ENCODE measurements at regions not wholly inside any gene's neighbourhood (a gene's known extent, or its start where the extent isn't known, plus 50 kb on each side); places are given as distances from the start of the nearest gene placed in this dataset.

- Histone ChIP-seq H2AFZ (ENCODE audit: low read length) (no peak overlapping the region), H3K36me3 (replicated peaks in 1 of 2; ENCODE audit: control insufficient read depth in 1 of 2, insufficient read depth in 2 of 2, low read length in 2 of 2) (no peaks in the 10 kb centered on the region), H4K20me1 (ENCODE audit: insufficient read depth, low read length) (no peaks in the 10 kb centered on the region), H3K4me2 (ENCODE audit: low read depth, low read length) (no peak overlapping the region), H3K4me1 (ENCODE audit: insufficient read depth, low read length) (no peaks in the 10 kb centered on the region), H3K27me3 (ENCODE audit: control insufficient read depth in 1 of 2, insufficient read depth in 2 of 2, low read length in 2 of 2) (no peaks in the 10 kb centered on the region), H3K9ac (ENCODE audit: insufficient read depth, low read depth, low read length) (no peak overlapping the region), H3K9me3 (ENCODE audit: low read length) (0 out of 2 replicates have a peak, but pooled peaks cover 7% of the 10 kb centered on the region), H3K79me2 (ENCODE audit: insufficient read depth, low read length) (no peaks in the 10 kb centered on the region), H3K4me3 (replicated peaks in 1 of 3; ENCODE audit: insufficient read depth in 1 of 3, low read depth in 2 of 3, low read length in 3 of 3) (no peak overlapping the region), H3K27ac (ENCODE audit: extremely low read length, insufficient read depth, low read length) (no peak overlapping the region)
- ChIA-PET POLR2A (no interaction called here), CTCF (ENCODE audit: low intra/inter-chr PET ratio, low total read pairs) (no interaction called here)
- no peak for FAIRE-seq
- no peak for DNase-seq (ENCODE audit: low spot score)
- intact Hi-C loops (cut with micrococcal nuclease; ENCODE audit: unreplicated experiment) (no loop called here), in situ Hi-C loops (cut with HindIII; ENCODE audit: extremely low pct_ligation_motif_present, low pct_unique_long_range_greater_than_20kb) (no loop called here)
- ATAC-seq, result no peak
- no TSS peak for BruUV-seq (replicated peaks)
- TF ChIP-seq KLF12 (CRISPR knock-in tag; IDR thresholded peaks at IDR 0.05; ENCODE audit: borderline replicate concordance) (no peak), ZNF572 (CRISPR knock-in tag; IDR thresholded peaks at IDR 0.05) (no peak), SSRP1 (CRISPR knock-in tag; IDR thresholded peaks at IDR 0.05) (no peak), NFIC (IDR thresholded peaks at IDR 0.05; ENCODE audit: low read length) (no peak), ZIK1 (CRISPR knock-in tag; IDR thresholded peaks at IDR 0.05; ENCODE audit: borderline replicate concordance, low read depth) (no peak)
- TF ChIP-seq, protein P1, sequence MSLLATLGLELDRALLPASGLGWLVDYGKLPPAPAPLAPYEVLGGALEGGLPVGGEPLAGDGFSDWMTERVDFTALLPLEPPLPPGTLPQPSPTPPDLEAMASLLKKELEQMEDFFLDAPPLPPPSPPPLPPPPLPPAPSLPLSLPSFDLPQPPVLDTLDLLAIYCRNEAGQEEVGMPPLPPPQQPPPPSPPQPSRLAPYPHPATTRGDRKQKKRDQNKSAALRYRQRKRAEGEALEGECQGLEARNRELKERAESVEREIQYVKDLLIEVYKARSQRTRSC (CRISPR knock-in tag; IDR thresholded peaks at IDR 0.05; ENCODE audit: low read depth), result no peak
- WGBS (ENCODE audit: low lambda C conversion rate), result 2% methylated on average over 2 of the region's 2 CpGs
Observed at GRCh38 chr9:80873861-80874260, 815.5 kb downstream of the TLE1 start.

- DNase-seq (ENCODE audit: low spot score), result no peak
- H3K4me2 ChIP-seq (ENCODE audit: low read depth, low read length), result no peak overlapping the region
- in situ Hi-C loops (cut with HindIII; ENCODE audit: extremely low pct_ligation_motif_present, low pct_unique_long_range_greater_than_20kb), result no loop called here
- H3K9ac ChIP-seq (ENCODE audit: insufficient read depth, low read depth, low read length), result no peak overlapping the region
- no peak overlapping the region for H3K4me3 ChIP-seq (replicated peaks in 1 of 3; ENCODE audit: insufficient read depth in 1 of 3, low read depth in 2 of 3, low read length in 3 of 3)
- no peaks in the 10 kb centered on the region for H4K20me1 ChIP-seq (ENCODE audit: insufficient read depth, low read length)
- no peaks in the 10 kb centered on the region for H3K79me2 ChIP-seq (ENCODE audit: insufficient read depth, low read length)
- BruUV-seq (replicated peaks), result no TSS peak
- H2AFZ ChIP-seq (ENCODE audit: low read length), result no peak overlapping the region
- ChIA-PET CTCF (ENCODE audit: low intra/inter-chr PET ratio, low total read pairs) (no interaction called here), POLR2A (no interaction called here)
- H3K9me3 ChIP-seq (ENCODE audit: low read length), result 0 out of 2 replicates have a peak, but pooled peaks cover 18% of the 10 kb centered on the region
- FAIRE-seq, result no peak
- no peak overlapping the region for H3K27ac ChIP-seq (ENCODE audit: extremely low read length, insufficient read depth, low read length)
- no peak for ATAC-seq
- no peaks in the 10 kb centered on the region for H3K36me3 ChIP-seq (replicated peaks in 1 of 2; ENCODE audit: control insufficient read depth in 1 of 2, insufficient read depth in 2 of 2, low read length in 2 of 2)
- TF ChIP-seq SNAI1 (CRISPR knock-in tag; IDR thresholded peaks at IDR 0.05; ENCODE audit: borderline replicate concordance) (no peak), PBX3 (CRISPR knock-in tag; IDR thresholded peaks at IDR 0.05; ENCODE audit: borderline replicate concordance) (no peak), MXI1 (IDR thresholded peaks at IDR 0.05; ENCODE audit: borderline replicate concordance, low read depth, low read length) (no peak), ZNF543 (CRISPR knock-in tag; IDR thresholded peaks at IDR 0.05) (no peak), RAD21 (CRISPR knock-in tag; IDR thresholded peaks at IDR 0.05) (no peak), GZF1 (CRISPR knock-in tag; IDR thresholded peaks at IDR 0.05) (no peak)
- no peaks in the 10 kb centered on the region for H3K27me3 ChIP-seq (ENCODE audit: control insufficient read depth in 1 of 2, insufficient read depth in 2 of 2, low read length in 2 of 2)
- no peaks in the 10 kb centered on the region for H3K4me1 ChIP-seq (ENCODE audit: insufficient read depth, low read length)
- intact Hi-C loops (cut with micrococcal nuclease; ENCODE audit: unreplicated experiment), result no loop called here
Observed at GRCh38 chr9:80871596-80871995, 817.8 kb downstream of the TLE1 start.
